ENCODE measurements at regions not wholly inside any gene's neighbourhood (a gene's known extent, or its start where the extent isn't known, plus 50 kb on each side); places are given as distances from the start of the nearest gene placed in this dataset.

GRCh38 chr11:55501014-55501413 is 53.3 kb upstream of the OR4C15 start:
- ATAC-seq = no peak
- FAIRE-seq = no peak
- Histone ChIP-seq H3K9me3 (no peaks in the 10 kb centered on the region), H3K36me3 (no peaks in the 10 kb centered on the region), H3K27ac (no peak overlapping the region), H3K27me3 (no peaks in the 10 kb centered on the region), H3K4me1 (no peaks in the 10 kb centered on the region), H3K4me3 (no peak overlapping the region)
- TF ChIP-seq, protein P1, sequence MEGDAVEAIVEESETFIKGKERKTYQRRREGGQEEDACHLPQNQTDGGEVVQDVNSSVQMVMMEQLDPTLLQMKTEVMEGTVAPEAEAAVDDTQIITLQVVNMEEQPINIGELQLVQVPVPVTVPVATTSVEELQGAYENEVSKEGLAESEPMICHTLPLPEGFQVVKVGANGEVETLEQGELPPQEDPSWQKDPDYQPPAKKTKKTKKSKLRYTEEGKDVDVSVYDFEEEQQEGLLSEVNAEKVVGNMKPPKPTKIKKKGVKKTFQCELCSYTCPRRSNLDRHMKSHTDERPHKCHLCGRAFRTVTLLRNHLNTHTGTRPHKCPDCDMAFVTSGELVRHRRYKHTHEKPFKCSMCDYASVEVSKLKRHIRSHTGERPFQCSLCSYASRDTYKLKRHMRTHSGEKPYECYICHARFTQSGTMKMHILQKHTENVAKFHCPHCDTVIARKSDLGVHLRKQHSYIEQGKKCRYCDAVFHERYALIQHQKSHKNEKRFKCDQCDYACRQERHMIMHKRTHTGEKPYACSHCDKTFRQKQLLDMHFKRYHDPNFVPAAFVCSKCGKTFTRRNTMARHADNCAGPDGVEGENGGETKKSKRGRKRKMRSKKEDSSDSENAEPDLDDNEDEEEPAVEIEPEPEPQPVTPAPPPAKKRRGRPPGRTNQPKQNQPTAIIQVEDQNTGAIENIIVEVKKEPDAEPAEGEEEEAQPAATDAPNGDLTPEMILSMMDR (IDR thresholded peaks at IDR 0.05) = no peak
- 75 to 80% methylated on average over 15 of the region's 15 CpGs for WGBS, 2 donors
- intact Hi-C loops (cut with DNase I) = no loop called here
- peak in 1 of 6 donors; percentile 26 for DNase-seq

DNA sequence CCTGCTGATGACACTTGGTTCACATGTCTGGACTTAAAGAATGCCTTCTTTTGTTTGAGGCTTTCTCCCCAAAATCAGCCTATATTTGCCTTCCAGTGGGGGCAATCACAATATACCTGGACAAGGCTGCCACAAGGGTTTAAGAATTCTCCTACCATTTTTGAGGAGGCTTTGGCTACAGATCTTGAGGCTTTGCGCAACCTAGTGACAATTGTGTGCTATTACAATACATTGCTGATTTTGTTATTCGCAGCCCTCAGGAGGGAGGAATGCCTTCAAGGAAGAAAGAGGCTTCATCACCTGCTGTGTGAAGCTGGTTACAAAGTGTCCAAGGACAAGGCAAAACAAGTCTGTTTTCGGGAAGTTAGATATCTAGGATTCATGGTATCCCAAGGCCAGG is 50.8 kb upstream of the OR4C15 start:
- Histone ChIP-seq H3K9me3 (no peaks in the 10 kb centered on the region), H3K27ac (no peak overlapping the region), H3K27me3 (no peaks in the 10 kb centered on the region), H3K4me1 (no peaks in the 10 kb centered on the region), H3K36me3 (no peaks in the 10 kb centered on the region), H3K4me3 (no peak overlapping the region)
- TF ChIP-seq, protein P1 (IDR thresholded peaks at IDR 0.05) = no peak
- DNase-seq (no peak), FAIRE-seq (no peak), ATAC-seq (no peak)
- intact Hi-C loops (cut with DNase I) = no loop called here
- 45 to 62% methylated on average over 3 of the region's 3 CpGs for WGBS, 2 donors

Data from pancreas (tissue), 10 donors.